Cardiac fibroblast (primary cell): ENCODE measurements at regions not wholly inside any gene's neighbourhood (a gene's known extent, or its start where the extent isn't known, plus 50 kb on each side); places are given as distances from the start of the nearest gene placed in this dataset.

Source experiments
- DNase-seq, 2 donors: peaks; one replicate each; pipeline versions ENCODE4 v3.0.0 to v3.0.0-alpha.2; 2010; ENCODE audit warnings: low read depth in 2 of 2
- H3K4me3 ChIP-seq, 2 donors: replicated peaks in 1 of 2; 1 replicate in 1 of 2; 2 replicates in 1 of 2; pipeline ENCODE4 v1.5.1; 2011; ENCODE audit warnings: low read depth in 2 of 2, low read length in 2 of 2, mild to moderate bottlenecking in 2 of 2, moderate library complexity in 1 of 2
- CTCF ChIP-seq: IDR thresholded peaks from one replicate; pipeline ENCODE4 v1.5.1; 2011; ENCODE audit warnings: low read depth, mild to moderate bottlenecking, low read length, inconsistent platforms

- TF ChIP-seq CTCF, result no peak
- no peak for DNase-seq
- no peak overlapping the region for H3K4me3 ChIP-seq
Measured at GRCh38 chr2:120472031-120472430, 126.1 kb downstream of the INHBB start.

- no peak for TF ChIP-seq CTCF
- H3K4me3 ChIP-seq, result no peak overlapping the region
- no peak for DNase-seq
Measured at GRCh38 chr2:120472891-120473309, 127.0 kb downstream of the INHBB start.

GRCh38 chr2:120473522-120474271 lies 127.8 kb downstream of the INHBB start:
- no peak for TF ChIP-seq CTCF
- no peak overlapping the region for H3K4me3 ChIP-seq
- DNase-seq, result no peak

GRCh38 chr2:120474486-120474885 lies 128.6 kb downstream of the INHBB start:
- no peak for TF ChIP-seq CTCF
- H3K4me3 ChIP-seq, result no peak overlapping the region
- DNase-seq, result no peak

- no peak overlapping the region for H3K4me3 ChIP-seq
- no peak for DNase-seq
- TF ChIP-seq CTCF, result no peak
Measured at GRCh38 chr2:120476141-120476540, 130.2 kb downstream of the INHBB start.

GRCh38 chr2:120477198-120477597 lies 131.3 kb downstream of the INHBB start:
- TF ChIP-seq CTCF, result no peak
- H3K4me3 ChIP-seq, result no peak overlapping the region
- no peak for DNase-seq
